Activated naive CD4-positive, alpha-beta T cell treated with anti-CD3 and anti-CD28 coated beads, Interleukin-2, amount 50 U/mL, for 72 hours (primary cell): ENCODE measurements at regions not wholly inside any gene's neighbourhood (a gene's known extent, or its start where the extent isn't known, plus 50 kb on each side); places are given as distances from the start of the nearest gene placed in this dataset.

Experiments
- ATAC-seq, 2 donors: fragments of 150-1000 bp; cut with Tn5 transposase; 2 replicates each; pipeline ENCODE4 v1.10.0; 2021; ENCODE audit warnings: mild to moderate bottlenecking in 2 of 2, moderate library complexity in 2 of 2
- DNase-seq, 2 donors: peaks; one replicate each; pipeline ENCODE4 v3.0.0; 2021 to 2022; ENCODE audit warnings: low spot score in 2 of 2
- H3K27ac Mint-ChIP-seq, 2 donors: one replicate each; pipeline ENCODE4 v1.8.0; 2022; ENCODE audit warnings: mild to moderate bottlenecking in 2 of 2, mixed read lengths in 2 of 2
- H3K36me3 Mint-ChIP-seq, 2 donors: one replicate each; pipeline ENCODE4 v1.8.0; 2022; ENCODE audit warnings: mixed read lengths in 2 of 2
- H3K9me3 Mint-ChIP-seq, 2 donors: one replicate each; pipeline ENCODE4 v1.8.0; 2022; ENCODE audit warnings: mixed read lengths in 2 of 2

DNA sequence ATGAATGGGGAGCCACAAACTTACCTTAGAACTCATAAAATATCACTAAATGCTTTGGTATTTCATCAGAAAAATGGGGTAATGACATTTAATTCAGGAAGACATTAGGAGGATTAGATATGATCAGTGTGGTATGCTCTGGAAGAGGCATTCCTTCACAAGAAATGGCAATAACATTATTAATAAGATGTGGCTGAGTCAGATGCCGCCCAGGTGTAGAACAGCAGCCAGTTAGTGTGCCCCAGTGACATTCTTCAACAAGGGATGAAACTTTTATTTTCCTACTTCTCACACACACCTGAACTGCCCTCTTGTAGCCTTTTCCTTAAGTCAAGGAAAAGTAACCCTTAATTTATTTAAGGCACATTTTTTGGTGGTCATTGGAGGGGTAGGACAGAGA, 69.2 kb upstream of the DYNAP start:
- DNase-seq (no peak), ATAC-seq (no peak)
- Mint-ChIP-seq H3K36me3 (no peaks in the 10 kb centered on the region), H3K27ac (no peak overlapping the region), H3K9me3 (no peaks in the 10 kb centered on the region)

GRCh38 chr18:54528942-54529376, 62.1 kb upstream of the DYNAP start:
- no peaks in the 10 kb centered on the region for H3K9me3 Mint-ChIP-seq

DNA sequence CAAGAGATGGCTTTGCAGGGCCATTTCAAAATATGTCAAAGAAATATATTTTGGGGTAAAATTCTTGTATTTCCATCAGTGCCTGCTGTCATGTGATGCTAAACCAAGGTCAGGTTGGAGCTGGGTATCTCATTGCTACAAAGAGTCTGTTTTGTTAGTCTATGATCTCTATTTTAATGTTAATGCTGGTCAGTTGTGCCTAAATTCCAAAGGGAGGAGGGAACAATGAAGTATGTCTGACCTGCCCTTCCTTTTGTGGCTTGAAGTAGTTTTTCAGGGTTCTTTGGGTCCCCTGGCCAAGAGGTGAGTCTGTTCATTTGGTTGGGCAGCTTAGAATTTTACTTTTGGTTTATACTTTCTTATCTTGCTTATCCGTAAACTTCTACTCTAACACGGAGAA, 61.6 kb upstream of the DYNAP start:
- no peak for ATAC-seq
- H3K9me3 Mint-ChIP-seq = no peaks in the 10 kb centered on the region

More at GRCh38 chr18:54528942-54529376, 62.1 kb upstream of the DYNAP start:
- ATAC-seq (no peak), DNase-seq (no peak)
- Mint-ChIP-seq H3K27ac (no peak overlapping the region), H3K36me3 (no peaks in the 10 kb centered on the region)

DNA sequence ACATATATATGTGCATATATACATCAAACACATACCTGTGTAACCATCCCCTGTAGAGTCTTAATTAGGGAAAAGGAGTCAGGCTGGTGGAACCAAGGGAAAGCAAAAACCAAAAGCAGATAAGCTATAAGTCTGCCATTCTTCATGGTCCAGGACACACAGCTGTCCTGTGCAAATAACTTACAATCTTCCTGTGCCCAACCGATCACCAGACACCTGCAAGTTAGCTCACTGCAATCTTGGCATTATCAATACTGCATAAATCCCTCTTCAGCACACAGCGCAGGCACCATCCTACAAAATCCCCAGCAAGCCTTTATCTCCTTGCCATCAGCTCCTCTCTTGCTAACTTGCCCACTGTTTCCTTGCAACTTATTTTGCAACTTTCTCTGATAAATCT, 60.8 kb upstream of the DYNAP start:
- DNase-seq (no peak), ATAC-seq (no peak)
- Mint-ChIP-seq H3K27ac (no peak overlapping the region), H3K9me3 (no peaks in the 10 kb centered on the region), H3K36me3 (no peaks in the 10 kb centered on the region)

More for the DNA sequence above, 61.6 kb upstream of the DYNAP start:
- no peak overlapping the region for H3K27ac Mint-ChIP-seq
- no peak for DNase-seq
- H3K36me3 Mint-ChIP-seq = no peaks in the 10 kb centered on the region

DNA sequence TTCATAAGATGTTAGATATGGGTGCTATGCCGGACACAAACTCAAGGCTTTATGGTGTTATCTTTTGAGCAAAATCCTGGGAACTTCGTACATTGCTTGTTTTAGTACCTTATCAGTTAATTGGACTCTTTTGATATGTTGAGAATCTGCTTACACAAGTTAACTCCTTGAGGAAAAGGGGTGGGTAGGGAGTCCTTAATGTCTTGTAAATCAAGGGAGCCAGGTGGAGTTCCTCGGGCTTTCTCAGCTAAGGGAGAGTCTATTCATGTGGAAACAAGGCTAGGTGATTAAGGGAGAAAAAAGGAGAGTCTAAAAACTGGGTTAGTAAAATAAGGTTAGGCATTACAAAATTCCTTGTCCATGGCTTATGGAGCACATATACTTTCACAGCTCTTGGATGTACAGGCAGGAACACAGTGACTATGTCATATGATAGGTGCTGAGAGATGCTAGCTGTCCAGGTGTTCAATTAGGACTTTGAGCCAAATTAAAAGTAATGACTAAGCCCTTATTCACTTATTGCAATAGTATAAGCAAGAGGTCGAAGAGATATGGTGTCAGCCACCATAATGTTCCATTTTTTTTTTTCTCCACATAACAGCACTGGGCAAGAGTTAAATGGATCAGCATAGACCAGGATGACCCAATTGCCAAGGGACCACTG, 59.5 kb upstream of the DYNAP start:
- ATAC-seq (no peak), DNase-seq (no peak)
- Mint-ChIP-seq H3K9me3 (no peaks in the 10 kb centered on the region), H3K27ac (no peak overlapping the region), H3K36me3 (no peaks in the 10 kb centered on the region)

- H3K9me3 Mint-ChIP-seq = no peaks in the 10 kb centered on the region
- no peak for ATAC-seq
- H3K36me3 Mint-ChIP-seq = no peaks in the 10 kb centered on the region
- H3K27ac Mint-ChIP-seq = no peak overlapping the region
- no peak for DNase-seq
These were observed 58.8 kb upstream of the DYNAP start for GRCh38 chr18:54532222-54532621.

- ATAC-seq (no peak), DNase-seq (no peak)
- Mint-ChIP-seq H3K27ac (no peak overlapping the region), H3K36me3 (no peaks in the 10 kb centered on the region), H3K9me3 (no peaks in the 10 kb centered on the region)
These were observed 58.1 kb upstream of the DYNAP start for GRCh38 chr18:54532962-54533361.
